ENCODE measurements at regions not wholly inside any gene's neighbourhood (a gene's known extent, or its start where the extent isn't known, plus 50 kb on each side); places are given as distances from the start of the nearest gene placed in this dataset.

DNA sequence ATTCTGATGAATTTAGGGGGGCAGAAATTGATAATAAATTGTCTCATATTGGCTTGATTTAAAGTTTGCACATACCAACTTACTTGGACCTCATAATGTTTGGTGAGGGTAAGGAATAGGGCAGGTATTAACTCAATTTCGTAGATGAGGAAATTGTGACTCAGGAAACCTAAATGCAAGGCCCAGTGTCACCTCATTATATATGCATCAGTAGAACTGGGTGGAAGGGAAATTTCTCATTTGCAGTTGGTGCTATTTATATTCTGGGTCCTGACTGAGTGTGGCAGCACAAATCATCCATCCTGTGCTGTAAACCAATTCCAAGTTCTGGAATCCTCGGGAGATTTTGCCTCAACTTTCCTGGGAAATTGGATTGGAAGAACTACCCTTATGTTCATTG lies 103.0 kb downstream of the SPATA31D1 start:
- ATAC-seq (no peak), DNase-seq (no peak)
- Histone ChIP-seq H3K4me3 (no peak overlapping the region), H3K4me1 (ENCODE audit: low read depth) (no peaks in the 10 kb centered on the region), H3K36me3 (ENCODE audit: low read depth) (no peaks in the 10 kb centered on the region), H3K9me3 (no peaks in the 10 kb centered on the region)
- no peak for TF ChIP-seq CTCF (IDR thresholded peaks at IDR 0.05)
- intact Hi-C loops (cut with DNase I, micrococcal nuclease), result no loop called here

DNA sequence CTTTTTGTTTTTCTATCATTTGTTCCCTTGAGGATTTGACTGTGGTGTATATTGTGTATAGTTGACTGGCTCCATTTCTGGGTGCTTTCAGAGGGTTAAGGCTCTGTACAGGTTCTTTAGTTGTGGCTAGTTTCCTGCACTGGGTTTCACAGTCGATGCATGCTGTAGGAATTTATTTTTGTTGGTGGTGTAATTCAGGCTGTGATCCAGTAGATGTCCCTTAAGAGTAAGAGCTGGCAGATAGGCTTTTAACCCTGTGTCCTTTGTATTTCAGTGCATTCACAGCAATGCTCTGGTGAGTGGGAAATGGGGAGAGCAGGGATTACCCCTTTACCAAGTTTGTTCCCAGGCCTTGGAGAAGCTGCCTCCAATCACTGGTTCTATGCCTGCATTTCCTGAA lies 112.9 kb downstream of the SPATA31D1 start:
- Histone ChIP-seq H3K9me3 (peaks cover 9% of the 10 kb centered on the region), H3K4me3 (no peak overlapping the region), H3K36me3 (ENCODE audit: low read depth) (no peaks in the 10 kb centered on the region), H3K4me1 (ENCODE audit: low read depth) (no peaks in the 10 kb centered on the region)
- no peak for DNase-seq
- intact Hi-C loops (cut with DNase I, micrococcal nuclease), result no loop called here
- no peak for ATAC-seq
- no peak for TF ChIP-seq CTCF (IDR thresholded peaks at IDR 0.05)

DNA sequence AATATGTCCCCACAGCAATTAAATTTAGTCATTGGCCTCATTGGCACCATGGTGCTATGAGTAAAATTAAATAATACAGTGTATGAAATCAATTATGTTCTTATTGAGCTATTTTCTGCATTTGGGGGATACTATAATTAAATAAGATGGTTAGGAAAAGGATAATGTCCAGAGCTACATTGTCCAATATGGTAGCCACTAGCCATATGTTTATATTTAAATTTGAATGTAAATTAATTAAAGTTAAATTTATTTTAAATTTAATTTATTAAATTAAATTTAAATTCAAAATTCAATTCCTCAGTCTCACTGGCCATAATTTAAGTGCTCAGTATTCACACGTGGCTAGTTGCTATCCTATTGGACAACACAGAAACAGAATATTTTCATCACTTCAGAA lies 115.7 kb downstream of the SPATA31D1 start:
- DNase-seq (no peak), ATAC-seq (no peak)
- no peaks in the 10 kb centered on the region for H3K36me3 ChIP-seq (ENCODE audit: low read depth)
- no peak for TF ChIP-seq CTCF (IDR thresholded peaks at IDR 0.05)
- peaks cover 9% of the 10 kb centered on the region for H3K9me3 ChIP-seq
- intact Hi-C loops (cut with DNase I, micrococcal nuclease), result no loop called here
- peaks cover 7% of the 10 kb centered on the region for H3K4me1 ChIP-seq (ENCODE audit: low read depth)
- H3K4me3 ChIP-seq, result no peak overlapping the region

DNA sequence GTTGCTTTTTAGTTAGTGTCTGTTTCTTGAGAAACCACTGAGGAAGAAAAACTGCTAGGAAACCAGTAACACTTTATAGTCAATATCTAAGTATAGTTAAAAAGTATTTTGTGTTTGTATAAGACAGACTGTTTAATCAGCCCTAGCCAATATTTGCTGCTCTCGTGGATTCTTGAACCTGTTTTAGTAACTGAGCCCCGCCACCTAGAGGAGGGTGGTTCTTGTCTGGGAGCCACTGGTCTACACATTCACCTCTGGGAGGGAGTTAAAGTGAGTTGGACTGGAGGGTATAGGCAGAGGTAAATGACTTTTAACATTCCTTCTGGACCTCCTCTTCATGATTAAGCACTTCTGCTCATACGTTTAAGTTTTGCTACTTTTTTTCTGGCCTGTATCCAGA lies 117.2 kb downstream of the SPATA31D1 start:
- peak in 1 of 3 donors; percentile 19 for DNase-seq

GRCh38 chr9:82106536-82106935 lies 118.0 kb downstream of the SPATA31D1 start:
- Histone ChIP-seq H3K4me3 (no peak overlapping the region), H3K4me1 (ENCODE audit: low read depth) (peaks cover 7% of the 10 kb centered on the region), H3K9me3 (no peaks in the 10 kb centered on the region), H3K36me3 (ENCODE audit: low read depth) (no peaks in the 10 kb centered on the region)
- no peak for TF ChIP-seq CTCF (IDR thresholded peaks at IDR 0.05)
- ATAC-seq (no peak), DNase-seq (no peak)
- intact Hi-C loops (cut with DNase I, micrococcal nuclease), result no loop called here

More for the DNA sequence above, 117.2 kb downstream of the SPATA31D1 start:
- Histone ChIP-seq H3K9me3 (peaks cover 5% of the 10 kb centered on the region), H3K4me3 (no peak overlapping the region), H3K4me1 (ENCODE audit: low read depth) (peaks cover 7% of the 10 kb centered on the region), H3K36me3 (ENCODE audit: low read depth) (no peaks in the 10 kb centered on the region)
- TF ChIP-seq CTCF (IDR thresholded peaks at IDR 0.05), result no peak
- no peak for ATAC-seq
- intact Hi-C loops (cut with DNase I, micrococcal nuclease), result no loop called here

DNA sequence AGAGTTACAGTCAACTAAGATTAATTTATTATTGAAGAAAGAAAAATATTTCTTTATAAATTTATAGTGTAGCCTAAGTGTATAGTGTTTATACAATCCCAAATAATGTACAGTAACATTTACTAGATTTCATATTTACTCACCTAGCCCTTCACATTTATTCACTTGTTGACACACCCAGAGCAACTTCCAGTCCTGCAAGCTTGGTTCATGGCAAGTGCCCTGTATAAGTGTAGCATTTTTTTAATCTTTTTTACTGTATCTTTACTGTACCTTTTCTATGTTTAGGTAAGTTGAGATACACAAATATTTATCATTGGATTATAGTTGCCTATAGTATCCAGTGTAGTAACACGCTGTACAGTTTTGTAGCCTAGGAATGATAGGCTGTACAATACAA lies 119.9 kb downstream of the SPATA31D1 start:
- ATAC-seq, result peak; percentile 59
- Histone ChIP-seq H3K9me3 (no peaks in the 10 kb centered on the region), H3K36me3 (ENCODE audit: low read depth) (no peaks in the 10 kb centered on the region), H3K4me3 (no peak overlapping the region), H3K4me1 (ENCODE audit: low read depth) (peaks cover 7% of the 10 kb centered on the region)
- peak in 1 of 3 donors; percentile 29 for DNase-seq
- TF ChIP-seq CTCF (IDR thresholded peaks at IDR 0.05), result no peak
- intact Hi-C loops (cut with DNase I, micrococcal nuclease), result no loop called here
